ENCODE measurements at regions not wholly inside any gene's neighbourhood (a gene's known extent, or its start where the extent isn't known, plus 50 kb on each side); places are given as distances from the start of the nearest gene placed in this dataset.

DNA sequence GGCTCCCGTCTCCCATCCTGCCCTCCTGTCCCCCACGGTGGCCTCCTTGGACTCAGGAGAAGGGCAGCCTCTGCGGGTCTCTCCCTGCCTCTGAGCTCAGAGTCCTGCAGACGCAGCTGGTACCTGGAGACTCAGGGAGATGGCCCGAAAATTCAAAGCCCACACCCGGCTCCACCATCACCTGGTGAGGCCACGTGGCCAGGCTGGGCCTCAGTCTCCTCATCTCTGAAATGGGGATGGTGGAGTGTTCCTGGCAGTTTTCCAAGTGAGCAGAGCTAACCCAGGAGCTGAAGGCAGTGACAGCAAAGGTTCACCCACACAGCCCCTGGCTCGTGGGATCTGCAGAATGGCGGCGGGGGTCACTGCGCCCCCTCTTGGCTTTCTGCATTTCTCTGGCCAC, 62.1 kb upstream of the RXRA start:
- H3K4me3 ChIP-seq (replicated peaks in 1 of 2; ENCODE audit: low read depth in 1 of 2, low read length in 2 of 2), result no peak overlapping the region
- intact Hi-C loops (cut with micrococcal nuclease), result no loop called here
- H3K36me3 ChIP-seq (ENCODE audit: control insufficient read depth in 1 of 2, insufficient read depth in 2 of 2, low read length in 2 of 2), result no peaks in the 10 kb centered on the region
- ChIA-PET CTCF (no interaction called here), RAD21 (ENCODE audit: low non-redundant PET in 1 of 2, low total read pairs in 2 of 2, uncharacterized antibody in 2 of 2, unreplicated experiment in 2 of 2) (no interaction called here), POLR2A (no interaction called here)
- H3K27ac ChIP-seq (ENCODE audit: low read depth, low read length), result no peak overlapping the region
- H3K9ac ChIP-seq (ENCODE audit: low read length), result no peak overlapping the region
- H3K9me3 ChIP-seq (ENCODE audit: control insufficient read depth in 1 of 2, insufficient read depth in 1 of 2, low read depth in 1 of 2, low read length in 2 of 2), result peaks cover 0 to 2% of the 10 kb centered on the region in 2 experiments; a peak in 1 of 4 replicates
- H2AFZ ChIP-seq (ENCODE audit: low read depth, low read length, poor library complexity, severe bottlenecking), result no peak overlapping the region
- H3K4me2 ChIP-seq (ENCODE audit: low read length), result no peak overlapping the region
- no peaks in the 10 kb centered on the region for H4K20me1 ChIP-seq (ENCODE audit: insufficient read depth)
- BruUV-seq (replicated peaks), result no TSS peak
- peaks cover 9% of the 10 kb centered on the region for H3K27me3 ChIP-seq (ENCODE audit: insufficient read depth, low read length)
- no peak for TF ChIP-seq POLR2AphosphoS5 (IDR thresholded peaks at IDR 0.05; ENCODE audit: low read depth, low read length)
- TF ChIP-seq ZFX (IDR thresholded peaks at IDR 0.05), result no peak
- TF ChIP-seq EZH2phosphoT487 (IDR thresholded peaks at IDR 0.05; ENCODE audit: borderline replicate concordance), result no peak
- TF ChIP-seq SIN3A (IDR thresholded peaks at IDR 0.05; ENCODE audit: low read depth), result no peak
- TF ChIP-seq, protein P1, sequence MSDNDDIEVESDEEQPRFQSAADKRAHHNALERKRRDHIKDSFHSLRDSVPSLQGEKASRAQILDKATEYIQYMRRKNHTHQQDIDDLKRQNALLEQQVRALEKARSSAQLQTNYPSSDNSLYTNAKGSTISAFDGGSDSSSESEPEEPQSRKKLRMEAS (IDR thresholded peaks at IDR 0.05), result no peak
- TF ChIP-seq, protein P2, sequence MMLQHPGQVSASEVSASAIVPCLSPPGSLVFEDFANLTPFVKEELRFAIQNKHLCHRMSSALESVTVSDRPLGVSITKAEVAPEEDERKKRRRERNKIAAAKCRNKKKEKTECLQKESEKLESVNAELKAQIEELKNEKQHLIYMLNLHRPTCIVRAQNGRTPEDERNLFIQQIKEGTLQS (IDR thresholded peaks at IDR 0.05), result no peak
- no peak for TF ChIP-seq SP1 (IDR thresholded peaks at IDR 0.05; ENCODE audit: low read depth)
- no peak for TF ChIP-seq EGR1 (IDR thresholded peaks at IDR 0.05; ENCODE audit: low read depth)
- no peaks in the 10 kb centered on the region for H3K9me2 ChIP-seq (ENCODE audit: insufficient read depth)
- no peak for DNase-seq (ENCODE audit: low read depth, low spot score)
- H3K4me1 ChIP-seq (ENCODE audit: control insufficient read depth in 1 of 2, insufficient read depth in 2 of 2, low read length in 2 of 2), result no peaks in the 10 kb centered on the region
- no peaks in the 10 kb centered on the region for H3K79me2 ChIP-seq (ENCODE audit: insufficient read depth, low read length)
- ATAC-seq, result no peak

DNA sequence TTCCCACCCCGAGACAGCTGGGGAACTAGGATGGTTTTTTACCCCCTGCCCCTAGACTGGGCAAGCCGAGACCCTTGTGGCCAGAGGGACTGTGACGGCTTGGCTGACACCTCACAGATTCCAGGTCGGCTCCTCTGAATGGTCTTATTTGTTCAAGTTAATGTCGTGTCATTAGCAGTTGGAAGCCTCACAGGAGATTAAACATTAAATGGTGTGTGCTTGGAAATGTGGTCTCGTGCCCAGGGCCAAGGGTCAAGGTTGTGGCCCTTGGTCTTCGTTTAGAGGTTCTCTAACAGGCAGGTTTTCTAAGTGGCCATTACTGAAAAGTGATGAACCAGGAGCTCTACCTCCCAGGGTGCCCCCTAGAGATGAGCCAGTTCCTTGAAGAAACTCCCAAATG, 61.2 kb upstream of the RXRA start:
- H3K36me3 ChIP-seq (ENCODE audit: control insufficient read depth in 1 of 2, insufficient read depth in 2 of 2, low read length in 2 of 2), result no peaks in the 10 kb centered on the region
- ChIA-PET POLR2A (no interaction called here), RAD21 (ENCODE audit: low non-redundant PET in 1 of 2, low total read pairs in 2 of 2, uncharacterized antibody in 2 of 2, unreplicated experiment in 2 of 2) (no interaction called here), CTCF (interaction anchor here (0.6 kb wide), 1 partner anchor 180 kb away, joined by 4 read pairs; no protein-coding TSS in a partner anchor)
- H3K9ac ChIP-seq (ENCODE audit: low read length), result no peak overlapping the region
- H3K4me2 ChIP-seq (ENCODE audit: low read length), result no peak overlapping the region
- ATAC-seq (no peak), DNase-seq (ENCODE audit: low read depth, low spot score) (no peak)
- no peaks in the 10 kb centered on the region for H4K20me1 ChIP-seq (ENCODE audit: insufficient read depth)
- H3K9me2 ChIP-seq (ENCODE audit: insufficient read depth), result no peaks in the 10 kb centered on the region
- H2AFZ ChIP-seq (ENCODE audit: low read depth, low read length, poor library complexity, severe bottlenecking), result no peak overlapping the region
- H3K9me3 ChIP-seq (ENCODE audit: control insufficient read depth in 1 of 2, insufficient read depth in 1 of 2, low read depth in 1 of 2, low read length in 2 of 2), result peaks cover 0 to 5% of the 10 kb centered on the region in 2 experiments; a peak in 1 of 4 replicates
- intact Hi-C loops (cut with micrococcal nuclease), result no loop called here
- no peaks in the 10 kb centered on the region for H3K4me1 ChIP-seq (ENCODE audit: control insufficient read depth in 1 of 2, insufficient read depth in 2 of 2, low read length in 2 of 2)
- no TSS peak for BruUV-seq (replicated peaks)
- H3K79me2 ChIP-seq (ENCODE audit: insufficient read depth, low read length), result no peaks in the 10 kb centered on the region
- peaks cover 9% of the 10 kb centered on the region for H3K27me3 ChIP-seq (ENCODE audit: insufficient read depth, low read length)
- no peak overlapping the region for H3K4me3 ChIP-seq (replicated peaks in 1 of 2; ENCODE audit: low read depth in 1 of 2, low read length in 2 of 2)
- TF ChIP-seq, protein P1 (IDR thresholded peaks at IDR 0.05), result no peak
- no peak for TF ChIP-seq POLR2AphosphoS5 (IDR thresholded peaks at IDR 0.05; ENCODE audit: low read depth, low read length)
- TF ChIP-seq POLR2A (IDR thresholded peaks at IDR 0.05; ENCODE audit: borderline replicate concordance, extremely low read depth, insufficient read depth, insufficient read length), result no peak
- TF ChIP-seq JUND (IDR thresholded peaks at IDR 0.05), result no peak
- H3K27ac ChIP-seq (ENCODE audit: low read depth, low read length), result no peak overlapping the region
